ENCODE measurements at regions not wholly inside any gene's neighbourhood (a gene's known extent, or its start where the extent isn't known, plus 50 kb on each side); places are given as distances from the start of the nearest gene placed in this dataset.

GRCh38 chr15:31465083-31465955, 138.7 kb downstream of the KLF13 start:
- Histone ChIP-seq H3K27me3 (ENCODE audit: low read depth, low read length) (peaks cover 37% of the 10 kb centered on the region), H3K79me2 (ENCODE audit: low read length) (no peaks in the 10 kb centered on the region), H4K20me1 (ENCODE audit: insufficient read depth, low read length) (no peaks in the 10 kb centered on the region), H2AFZ (ENCODE audit: low read depth, low read length) (no peak overlapping the region), H3K4me2 (ENCODE audit: low read length) (no peak overlapping the region), H3K9ac (ENCODE audit: low read length) (no peak overlapping the region), H3K4me1 (ENCODE audit: low read length) (no peaks in the 10 kb centered on the region), H3K27ac (ENCODE audit: low read length) (no peak overlapping the region), H3K4me3 (ENCODE audit: low read length) (no peak overlapping the region), H3K9me3 (ENCODE audit: insufficient read depth, low read length) (no peaks in the 10 kb centered on the region), H3K36me3 (replicated peaks; ENCODE audit: low read depth, low read length) (no peaks in the 10 kb centered on the region)
- TF ChIP-seq EZH2phosphoT487 (IDR thresholded peaks at IDR 0.05; ENCODE audit: low read depth) (no peak), CTCF (IDR thresholded peaks at IDR 0.05; ENCODE audit: low read depth, low read length) (no peak)

- H3K4me3 ChIP-seq (ENCODE audit: low read length), result no peak overlapping the region
- H3K79me2 ChIP-seq (ENCODE audit: low read length), result no peaks in the 10 kb centered on the region
- H3K9ac ChIP-seq (ENCODE audit: low read length), result no peak overlapping the region
- H4K20me1 ChIP-seq (ENCODE audit: insufficient read depth, low read length), result no peaks in the 10 kb centered on the region
- H3K27ac ChIP-seq (ENCODE audit: low read length), result no peak overlapping the region
- H3K36me3 ChIP-seq (replicated peaks; ENCODE audit: low read depth, low read length), result no peaks in the 10 kb centered on the region
- H3K4me1 ChIP-seq (ENCODE audit: low read length), result peaks cover 4% of the 10 kb centered on the region; the same call in 1 of the 2 replicates
- H3K9me3 ChIP-seq (ENCODE audit: insufficient read depth, low read length), result no peaks in the 10 kb centered on the region
- TF ChIP-seq EZH2phosphoT487 (IDR thresholded peaks at IDR 0.05; ENCODE audit: low read depth) (no peak), CTCF (IDR thresholded peaks at IDR 0.05; ENCODE audit: low read depth, low read length) (no peak)
- H3K27me3 ChIP-seq (ENCODE audit: low read depth, low read length), result peaks cover 19% of the 10 kb centered on the region
- no peak overlapping the region for H3K4me2 ChIP-seq (ENCODE audit: low read length)
- no peak overlapping the region for H2AFZ ChIP-seq (ENCODE audit: low read depth, low read length)
Measured at GRCh38 chr15:31467361-31467760, 140.7 kb downstream of the KLF13 start.

GRCh38 chr15:31468911-31469785, 142.5 kb downstream of the KLF13 start:
- TF ChIP-seq CTCF (IDR thresholded peaks at IDR 0.05; ENCODE audit: low read depth, low read length), result no peak
- TF ChIP-seq EZH2phosphoT487 (IDR thresholded peaks at IDR 0.05; ENCODE audit: low read depth), result no peak
- no peaks in the 10 kb centered on the region for H3K36me3 ChIP-seq (replicated peaks; ENCODE audit: low read depth, low read length)
- no peaks in the 10 kb centered on the region for H3K9me3 ChIP-seq (ENCODE audit: insufficient read depth, low read length)
- H2AFZ ChIP-seq (ENCODE audit: low read depth, low read length), result no peak overlapping the region
- H3K4me3 ChIP-seq (ENCODE audit: low read length), result no peak overlapping the region
- H3K79me2 ChIP-seq (ENCODE audit: low read length), result no peaks in the 10 kb centered on the region
- H3K4me1 ChIP-seq (ENCODE audit: low read length), result peaks cover 20% of the 10 kb centered on the region
- H4K20me1 ChIP-seq (ENCODE audit: insufficient read depth, low read length), result no peaks in the 10 kb centered on the region
- no peak overlapping the region for H3K9ac ChIP-seq (ENCODE audit: low read length)
- no peak overlapping the region for H3K4me2 ChIP-seq (ENCODE audit: low read length)
- no peak overlapping the region for H3K27ac ChIP-seq (ENCODE audit: low read length)
- H3K27me3 ChIP-seq (ENCODE audit: low read depth, low read length), result peaks cover 13% of the 10 kb centered on the region
